ENCODE measurements at regions not wholly inside any gene's neighbourhood (a gene's known extent, or its start where the extent isn't known, plus 50 kb on each side); places are given as distances from the start of the nearest gene placed in this dataset.

GRCh38 chr1:198950036-198950435 is 311.2 kb downstream of the PTPRC start:
- no TSS peak for BruUV-seq (replicated peaks)
- FAIRE-seq (no peak), ATAC-seq (no peak), DNase-seq (ENCODE audit: low spot score) (no peak)
- TF ChIP-seq TCF7L2 (IDR thresholded peaks at IDR 0.05; ENCODE audit: low read depth, low read length) (no peak), JARID2 (CRISPR knock-in tag; IDR thresholded peaks at IDR 0.05; ENCODE audit: insufficient replicate concordance) (no peak), SKIL (CRISPR knock-in tag; IDR thresholded peaks at IDR 0.05; ENCODE audit: borderline replicate concordance) (no peak), ERF (CRISPR knock-in tag; IDR thresholded peaks at IDR 0.05) (no peak), ZNF143 (CRISPR knock-in tag; IDR thresholded peaks at IDR 0.05) (no peak), NR0B2 (CRISPR knock-in tag; IDR thresholded peaks at IDR 0.05) (no peak), MTA3 (CRISPR knock-in tag; IDR thresholded peaks at IDR 0.05) (no peak), FOXA1 (IDR thresholded peaks at IDR 0.05) (no peak), FOXA1 (CRISPR knock-in tag; IDR thresholded peaks at IDR 0.05) (no peak), CENPX (CRISPR knock-in tag; IDR thresholded peaks at IDR 0.05) (no peak), HOXD1 (CRISPR knock-in tag; IDR thresholded peaks at IDR 0.05) (no peak), TP53 (CRISPR knock-in tag; conservative IDR thresholded peaks at IDR 0.05) (no peak), ZNF530 (CRISPR knock-in tag; IDR thresholded peaks at IDR 0.05; ENCODE audit: low read depth) (no peak), BCL6 (CRISPR knock-in tag; IDR thresholded peaks at IDR 0.05) (no peak), ZSCAN20 (CRISPR knock-in tag; IDR thresholded peaks at IDR 0.05; ENCODE audit: borderline replicate concordance) (no peak), ZNF512 (CRISPR knock-in tag; IDR thresholded peaks at IDR 0.05) (no peak)
- CTCF ChIA-PET (ENCODE audit: low intra/inter-chr PET ratio, low total read pairs) = no interaction called here
- intact Hi-C loops (cut with micrococcal nuclease; ENCODE audit: unreplicated experiment) = no loop called here
- H3K36me3 ChIP-seq (replicated peaks in 1 of 2; ENCODE audit: control insufficient read depth in 1 of 2, insufficient read depth in 2 of 2, low read length in 2 of 2) = no peaks in the 10 kb centered on the region
- POLR2A ChIA-PET = no interaction called here
- no peak overlapping the region for H2AFZ ChIP-seq (ENCODE audit: low read length)
- H3K9ac ChIP-seq (ENCODE audit: insufficient read depth, low read depth, low read length) = no peak overlapping the region
- H3K4me3 ChIP-seq (replicated peaks in 1 of 3; ENCODE audit: insufficient read depth in 1 of 3, low read depth in 2 of 3, low read length in 3 of 3) = no peak overlapping the region
- no peaks in the 10 kb centered on the region for H4K20me1 ChIP-seq (ENCODE audit: insufficient read depth, low read length)
- in situ Hi-C loops (cut with HindIII; ENCODE audit: extremely low pct_ligation_motif_present, low pct_unique_long_range_greater_than_20kb) = no loop called here
- H3K4me1 ChIP-seq (ENCODE audit: insufficient read depth, low read length) = no peaks in the 10 kb centered on the region
- WGBS (ENCODE audit: low lambda C conversion rate) = 33% methylated on average over 3 of the region's 3 CpGs
- H3K27me3 ChIP-seq (ENCODE audit: control insufficient read depth in 1 of 2, insufficient read depth in 2 of 2, low read length in 2 of 2) = no peaks in the 10 kb centered on the region
- no peaks in the 10 kb centered on the region for H3K79me2 ChIP-seq (ENCODE audit: insufficient read depth, low read length)
- H3K27ac ChIP-seq (ENCODE audit: extremely low read length, insufficient read depth, low read length) = no peak overlapping the region
- no peaks in the 10 kb centered on the region; the same call in 1 of the 2 replicates for H3K9me3 ChIP-seq (ENCODE audit: low read length)
- no peak overlapping the region for H3K4me2 ChIP-seq (ENCODE audit: low read depth, low read length)
